Liver (tissue), 8 donors: ENCODE measurements at regions not wholly inside any gene's neighbourhood (a gene's known extent, or its start where the extent isn't known, plus 50 kb on each side); places are given as distances from the start of the nearest gene placed in this dataset.

Experiments
- DNase-seq: peaks from one replicate; pipeline ENCODE4 v3.0.0-alpha.2; 2017; ENCODE audit warnings: low spot score
- H3K27ac ChIP-seq, 2 donors: one replicate each; pipeline ENCODE4 v1.7.0; 2013; ENCODE audit warnings: inconsistent platforms in 2 of 2, low read length in 2 of 2, control low read depth in 1 of 2, low read depth in 1 of 2, mild to moderate bottlenecking in 1 of 2
- H3K27me3 ChIP-seq, 4 donors: one replicate each; pipeline versions ENCODE4 v1.6.1 to v1.7.0; 2013; ENCODE audit warnings: low read length in 3 of 4, inconsistent platforms in 1 of 4, mild to moderate bottlenecking in 1 of 4, moderate library complexity in 1 of 4; ENCODE audit not compliant: control insufficient read depth in 4 of 4, insufficient read depth in 4 of 4
- H3K36me3 ChIP-seq, 4 donors: one replicate each; pipeline versions ENCODE4 v1.6.1 to v1.7.0; 2013; ENCODE audit warnings: low read length in 3 of 4, mild to moderate bottlenecking in 3 of 4, low read depth in 1 of 4, moderate library complexity in 1 of 4; ENCODE audit not compliant: control insufficient read depth in 4 of 4, insufficient read depth in 3 of 4
- H3K4me1 ChIP-seq, 4 donors: one replicate each; pipeline versions ENCODE4 v1.6.1 to v1.7.0; 2013; ENCODE audit warnings: low read length in 3 of 4, mild to moderate bottlenecking in 3 of 4, moderate library complexity in 1 of 4; ENCODE audit not compliant: control insufficient read depth in 4 of 4, insufficient read depth in 4 of 4
- H3K4me3 ChIP-seq, 3 donors: one replicate each; pipeline versions ENCODE4 v1.6.1 to v1.7.0; 2013; ENCODE audit warnings: low read length in 3 of 3, control low read depth in 1 of 3, low read depth in 1 of 3, mild to moderate bottlenecking in 1 of 3
- H3K9ac ChIP-seq, 2 donors: one replicate each; pipeline ENCODE4 v1.7.0; 2013; ENCODE audit warnings: low read length in 2 of 2, mild to moderate bottlenecking in 2 of 2, moderate library complexity in 2 of 2, control low read depth in 1 of 2, low read depth in 1 of 2
- H3K9me3 ChIP-seq, 4 donors: one replicate each; pipeline versions ENCODE4 v1.6.1 to v1.7.0; 2013; ENCODE audit warnings: low read length in 3 of 4; ENCODE audit not compliant: control insufficient read depth in 4 of 4
- ATF3 ChIP-seq: IDR thresholded peaks from 2 replicates; pipeline ENCODE4 v1.6.1; 2016; ENCODE audit warnings: antibody characterized with exemption
- EGR1 ChIP-seq, 2 donors: IDR thresholded peaks; 2 replicates each; pipeline ENCODE4 v1.6.1; 2016 to 2018; ENCODE audit warnings: antibody characterized with exemption in 2 of 2, low read depth in 2 of 2
- FOXA1 ChIP-seq: IDR thresholded peaks from 2 replicates; pipeline ENCODE4 v1.6.1; 2016; ENCODE audit warnings: antibody characterized with exemption
- FOXA2 ChIP-seq: IDR thresholded peaks from 2 replicates; pipeline ENCODE4 v1.6.1; 2016; ENCODE audit warnings: antibody characterized with exemption
- GABPA ChIP-seq, 2 donors: IDR thresholded peaks in 1 of 2; conservative IDR thresholded peaks in 1 of 2; 2 replicates each; pipeline ENCODE4 v1.6.1; 2016; ENCODE audit warnings: antibody characterized with exemption in 2 of 2, mild to moderate bottlenecking in 1 of 2, moderate library complexity in 1 of 2
- HNF4A ChIP-seq, 2 donors: conservative IDR thresholded peaks; 2 replicates each; pipeline ENCODE4 v1.6.1; 2016; ENCODE audit warnings: antibody characterized with exemption in 2 of 2, mild to moderate bottlenecking in 2 of 2
- HNF4G ChIP-seq: IDR thresholded peaks from 2 replicates; pipeline ENCODE4 v1.6.1; 2016; ENCODE audit warnings: antibody characterized with exemption
- JUND ChIP-seq, 2 donors: IDR thresholded peaks; 2 replicates each; pipeline ENCODE4 v1.6.1; 2016; ENCODE audit warnings: antibody characterized with exemption in 2 of 2
- MAX ChIP-seq: IDR thresholded peaks from 2 replicates; pipeline ENCODE4 v1.6.1; 2016; ENCODE audit warnings: antibody characterized with exemption
- NR2F2 ChIP-seq: IDR thresholded peaks from 2 replicates; pipeline ENCODE4 v1.6.1; 2016; ENCODE audit warnings: antibody characterized with exemption
- RAD21 ChIP-seq, 2 donors: IDR thresholded peaks; 2 replicates each; pipeline ENCODE4 v1.6.1; 2016; ENCODE audit warnings: antibody characterized with exemption in 2 of 2, mild to moderate bottlenecking in 2 of 2
- SP1 ChIP-seq: IDR thresholded peaks from 2 replicates; pipeline ENCODE4 v1.6.1; 2018; ENCODE audit warnings: antibody characterized with exemption, mild to moderate bottlenecking
- TAF1 ChIP-seq: conservative IDR thresholded peaks from 2 replicates; pipeline ENCODE4 v1.6.1; 2016; ENCODE audit warnings: antibody characterized with exemption, mild to moderate bottlenecking
- YY1 ChIP-seq: IDR thresholded peaks from 2 replicates; pipeline ENCODE4 v1.6.1; 2016; ENCODE audit warnings: antibody characterized with exemption, mild to moderate bottlenecking
- WGBS: extraction: QIAGEN DNeasy Blood & Tissue Kit; methylation state at CpG from one replicate; pipeline ENCODE4 v1.1.7; 2013; 5-methylcytosine and 5-hydroxymethylcytosine counted together
- TF ChIP-seq, protein P1 (sequence below): IDR thresholded peaks from 2 replicates; pipeline ENCODE4 v1.6.1; 2016; ENCODE audit warnings: antibody characterized with exemption
- TF ChIP-seq, protein P2 (sequence below): fragments of 150-350 bp; IDR thresholded peaks from 2 replicates; pipeline ENCODE4 v1.5.1; 2017; ENCODE audit warnings: improper control_type of control experiment, low read depth, low read length; ENCODE audit not compliant: missing input control
- TF ChIP-seq, protein P3 (sequence below): IDR thresholded peaks from 2 replicates; pipeline ENCODE4 v1.6.1; 2016; ENCODE audit warnings: antibody characterized with exemption, mild to moderate bottlenecking
- donor health status: healthy.
- donor health status: healthy.
- donor health status: healthy.
- donor health status: healthy.
- donor health status: healthy.

- TF ChIP-seq NR2F2 (no peak), MAX (no peak), YY1 (no peak), ATF3 (no peak)
Measured at GRCh38 chr12:17197971-17198370, 592.0 kb upstream of the LMO3 start (continued).

- Histone ChIP-seq H3K4me3 (no peak overlapping the region), H3K36me3 (no peaks in the 10 kb centered on the region), H3K9ac (no peak overlapping the region), H3K27ac (no peak overlapping the region), H3K9me3 (no peaks in the 10 kb centered on the region), H3K4me1 (no peaks in the 10 kb centered on the region), H3K27me3 (no peaks in the 10 kb centered on the region)
- TF ChIP-seq HNF4A (conservative IDR thresholded peaks at IDR 0.05) (no peak), JUND (IDR thresholded peaks at IDR 0.05) (no peak), HNF4G (no peak), RAD21 (IDR thresholded peaks at IDR 0.05) (no peak), FOXA2 (no peak), EGR1 (IDR thresholded peaks at IDR 0.05; ENCODE audit: low read depth in 2 of 2) (no peak), SP1 (no peak), NR2F2 (no peak), MAX (no peak), GABPA (IDR thresholded peaks at IDR 0.05 in 1 of 2, conservative IDR thresholded peaks at IDR 0.05 in 1 of 2) (no peak), TAF1 (no peak), ATF3 (no peak)
- TF ChIP-seq, protein P1, sequence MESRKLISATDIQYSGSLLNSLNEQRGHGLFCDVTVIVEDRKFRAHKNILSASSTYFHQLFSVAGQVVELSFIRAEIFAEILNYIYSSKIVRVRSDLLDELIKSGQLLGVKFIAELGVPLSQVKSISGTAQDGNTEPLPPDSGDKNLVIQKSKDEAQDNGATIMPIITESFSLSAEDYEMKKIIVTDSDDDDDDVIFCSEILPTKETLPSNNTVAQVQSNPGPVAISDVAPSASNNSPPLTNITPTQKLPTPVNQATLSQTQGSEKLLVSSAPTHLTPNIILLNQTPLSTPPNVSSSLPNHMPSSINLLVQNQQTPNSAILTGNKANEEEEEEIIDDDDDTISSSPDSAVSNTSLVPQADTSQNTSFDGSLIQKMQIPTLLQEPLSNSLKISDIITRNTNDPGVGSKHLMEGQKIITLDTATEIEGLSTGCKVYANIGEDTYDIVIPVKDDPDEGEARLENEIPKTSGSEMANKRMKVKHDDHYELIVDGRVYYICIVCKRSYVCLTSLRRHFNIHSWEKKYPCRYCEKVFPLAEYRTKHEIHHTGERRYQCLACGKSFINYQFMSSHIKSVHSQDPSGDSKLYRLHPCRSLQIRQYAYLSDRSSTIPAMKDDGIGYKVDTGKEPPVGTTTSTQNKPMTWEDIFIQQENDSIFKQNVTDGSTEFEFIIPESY, result no peak
- DNase-seq, result no peak
- 42% methylated on average over 1 of the region's 1 CpG for WGBS
Measured at GRCh38 chr12:17192721-17193120, 586.8 kb upstream of the LMO3 start.

DNA sequence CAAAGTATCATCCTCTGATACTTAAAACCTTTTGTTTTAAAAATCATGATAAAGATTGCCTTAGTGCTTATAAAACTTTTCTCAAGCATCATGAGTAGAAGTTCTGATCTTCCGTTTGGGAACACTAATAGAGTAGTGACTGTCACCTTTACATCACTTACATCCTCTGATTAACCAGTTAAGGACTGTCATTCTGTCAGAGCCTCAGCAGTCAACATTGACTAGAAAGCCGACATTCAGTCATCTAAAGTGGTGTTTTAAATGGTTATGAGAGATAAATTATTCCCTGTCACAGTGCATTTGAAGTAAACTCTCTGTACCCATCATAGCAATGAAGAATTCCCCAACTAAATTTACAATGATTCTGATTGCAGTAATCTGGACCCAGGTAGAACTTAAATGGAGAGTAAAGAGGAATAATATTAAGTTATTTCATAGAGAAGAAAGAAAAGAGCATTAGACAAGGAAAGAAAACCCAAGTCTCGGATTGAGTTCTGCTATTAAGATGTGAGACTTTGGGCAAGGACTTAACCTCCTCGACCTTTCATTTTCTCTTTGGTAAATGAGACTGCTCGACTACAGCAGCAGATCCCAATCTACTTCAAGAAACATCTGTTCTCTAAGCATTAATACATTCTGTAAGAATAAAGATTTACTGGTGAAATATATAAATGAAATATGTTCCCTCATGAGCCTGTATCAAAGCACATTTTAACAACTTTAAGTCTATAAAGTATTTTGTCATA lies 563.9 kb upstream of the LMO3 start:
- 42% methylated on average over 5 of the region's 5 CpGs for WGBS
- TF ChIP-seq HNF4A (conservative IDR thresholded peaks at IDR 0.05), result no peak
- no peak for TF ChIP-seq FOXA1
- TF ChIP-seq, protein P2, sequence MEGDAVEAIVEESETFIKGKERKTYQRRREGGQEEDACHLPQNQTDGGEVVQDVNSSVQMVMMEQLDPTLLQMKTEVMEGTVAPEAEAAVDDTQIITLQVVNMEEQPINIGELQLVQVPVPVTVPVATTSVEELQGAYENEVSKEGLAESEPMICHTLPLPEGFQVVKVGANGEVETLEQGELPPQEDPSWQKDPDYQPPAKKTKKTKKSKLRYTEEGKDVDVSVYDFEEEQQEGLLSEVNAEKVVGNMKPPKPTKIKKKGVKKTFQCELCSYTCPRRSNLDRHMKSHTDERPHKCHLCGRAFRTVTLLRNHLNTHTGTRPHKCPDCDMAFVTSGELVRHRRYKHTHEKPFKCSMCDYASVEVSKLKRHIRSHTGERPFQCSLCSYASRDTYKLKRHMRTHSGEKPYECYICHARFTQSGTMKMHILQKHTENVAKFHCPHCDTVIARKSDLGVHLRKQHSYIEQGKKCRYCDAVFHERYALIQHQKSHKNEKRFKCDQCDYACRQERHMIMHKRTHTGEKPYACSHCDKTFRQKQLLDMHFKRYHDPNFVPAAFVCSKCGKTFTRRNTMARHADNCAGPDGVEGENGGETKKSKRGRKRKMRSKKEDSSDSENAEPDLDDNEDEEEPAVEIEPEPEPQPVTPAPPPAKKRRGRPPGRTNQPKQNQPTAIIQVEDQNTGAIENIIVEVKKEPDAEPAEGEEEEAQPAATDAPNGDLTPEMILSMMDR, result no peak
- TF ChIP-seq, protein P1, result no peak
- TF ChIP-seq RAD21 (IDR thresholded peaks at IDR 0.05), result no peak
- no peak for TF ChIP-seq SP1
- TF ChIP-seq MAX, result no peak
- no peak for TF ChIP-seq TAF1
- TF ChIP-seq, protein P3, sequence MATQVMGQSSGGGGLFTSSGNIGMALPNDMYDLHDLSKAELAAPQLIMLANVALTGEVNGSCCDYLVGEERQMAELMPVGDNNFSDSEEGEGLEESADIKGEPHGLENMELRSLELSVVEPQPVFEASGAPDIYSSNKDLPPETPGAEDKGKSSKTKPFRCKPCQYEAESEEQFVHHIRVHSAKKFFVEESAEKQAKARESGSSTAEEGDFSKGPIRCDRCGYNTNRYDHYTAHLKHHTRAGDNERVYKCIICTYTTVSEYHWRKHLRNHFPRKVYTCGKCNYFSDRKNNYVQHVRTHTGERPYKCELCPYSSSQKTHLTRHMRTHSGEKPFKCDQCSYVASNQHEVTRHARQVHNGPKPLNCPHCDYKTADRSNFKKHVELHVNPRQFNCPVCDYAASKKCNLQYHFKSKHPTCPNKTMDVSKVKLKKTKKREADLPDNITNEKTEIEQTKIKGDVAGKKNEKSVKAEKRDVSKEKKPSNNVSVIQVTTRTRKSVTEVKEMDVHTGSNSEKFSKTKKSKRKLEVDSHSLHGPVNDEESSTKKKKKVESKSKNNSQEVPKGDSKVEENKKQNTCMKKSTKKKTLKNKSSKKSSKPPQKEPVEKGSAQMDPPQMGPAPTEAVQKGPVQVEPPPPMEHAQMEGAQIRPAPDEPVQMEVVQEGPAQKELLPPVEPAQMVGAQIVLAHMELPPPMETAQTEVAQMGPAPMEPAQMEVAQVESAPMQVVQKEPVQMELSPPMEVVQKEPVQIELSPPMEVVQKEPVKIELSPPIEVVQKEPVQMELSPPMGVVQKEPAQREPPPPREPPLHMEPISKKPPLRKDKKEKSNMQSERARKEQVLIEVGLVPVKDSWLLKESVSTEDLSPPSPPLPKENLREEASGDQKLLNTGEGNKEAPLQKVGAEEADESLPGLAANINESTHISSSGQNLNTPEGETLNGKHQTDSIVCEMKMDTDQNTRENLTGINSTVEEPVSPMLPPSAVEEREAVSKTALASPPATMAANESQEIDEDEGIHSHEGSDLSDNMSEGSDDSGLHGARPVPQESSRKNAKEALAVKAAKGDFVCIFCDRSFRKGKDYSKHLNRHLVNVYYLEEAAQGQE, result no peak

More for the DNA sequence above, 563.9 kb upstream of the LMO3 start:
- H3K27me3 ChIP-seq, result no peaks in the 10 kb centered on the region
- peaks cover 0 to 4% (median 0%) of the 10 kb centered on the region in 4 donors for H3K9me3 ChIP-seq
- H3K4me3 ChIP-seq, result no peak overlapping the region
- no peak overlapping the region for H3K9ac ChIP-seq
- no peaks in the 10 kb centered on the region for H3K4me1 ChIP-seq
- no peaks in the 10 kb centered on the region for H3K36me3 ChIP-seq
- DNase-seq, result no peak
- no peak overlapping the region for H3K27ac ChIP-seq
